ENCODE measurements at regions not wholly inside any gene's neighbourhood (a gene's known extent, or its start where the extent isn't known, plus 50 kb on each side); places are given as distances from the start of the nearest gene placed in this dataset.

GRCh38 chr3:150308481-150309256 lies 99.4 kb upstream of the TSC22D2 start:
- no peak overlapping the region for H3K4me3 ChIP-seq (ENCODE audit: low read depth, low read length)
- TF ChIP-seq CTCF (IDR thresholded peaks at IDR 0.05; ENCODE audit: low read depth, low read length) = no peak

- TF ChIP-seq CTCF (IDR thresholded peaks at IDR 0.05; ENCODE audit: low read depth, low read length) = no peak
- H3K4me3 ChIP-seq (ENCODE audit: low read depth, low read length) = no peak overlapping the region
These were observed 100.1 kb upstream of the TSC22D2 start for GRCh38 chr3:150308037-150308319.

- no peak for TF ChIP-seq CTCF (IDR thresholded peaks at IDR 0.05; ENCODE audit: low read depth, low read length)
- H3K4me3 ChIP-seq (ENCODE audit: low read depth, low read length) = no peak overlapping the region
These were observed 100.6 kb upstream of the TSC22D2 start for GRCh38 chr3:150307311-150308036.

- no peak for TF ChIP-seq CTCF (IDR thresholded peaks at IDR 0.05; ENCODE audit: low read depth, low read length)
- H3K4me3 ChIP-seq (ENCODE audit: low read depth, low read length) = no peak overlapping the region
These were observed 101.2 kb upstream of the TSC22D2 start for GRCh38 chr3:150306906-150307305.

DNA sequence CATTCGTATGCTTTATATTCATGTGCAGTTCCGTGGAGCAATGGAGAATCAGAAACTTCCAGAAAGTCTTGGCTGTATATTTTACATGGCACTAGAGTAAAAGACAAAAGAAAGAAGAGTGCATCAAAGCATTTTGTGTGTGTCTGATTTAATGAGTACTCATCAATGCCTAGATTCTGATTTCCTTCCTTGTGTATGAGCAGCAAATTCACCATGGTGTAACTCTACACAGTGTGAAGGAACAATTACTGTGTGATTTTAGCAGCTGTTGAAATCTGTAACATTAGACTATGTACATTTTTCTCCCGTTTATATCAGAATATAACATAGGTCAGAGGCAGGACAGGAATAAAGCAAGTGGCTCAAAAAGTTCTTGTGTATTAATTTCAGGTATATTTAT lies 102.0 kb upstream of the TSC22D2 start:
- TF ChIP-seq CTCF (IDR thresholded peaks at IDR 0.05; ENCODE audit: low read depth, low read length) = no peak
- H3K4me3 ChIP-seq (ENCODE audit: low read depth, low read length) = no peak overlapping the region

GRCh38 chr3:150303768-150304167 lies 104.3 kb upstream of the TSC22D2 start:
- H3K4me3 ChIP-seq (ENCODE audit: low read depth, low read length) = no peak overlapping the region
- TF ChIP-seq CTCF (IDR thresholded peaks at IDR 0.05; ENCODE audit: low read depth, low read length) = no peak

GRCh38 chr3:150302246-150302645 lies 105.9 kb upstream of the TSC22D2 start:
- no peak for TF ChIP-seq CTCF (IDR thresholded peaks at IDR 0.05; ENCODE audit: low read depth, low read length)
- no peak overlapping the region for H3K4me3 ChIP-seq (ENCODE audit: low read depth, low read length)

Measured in WI38 (cell line).